HL-60 (cell line): ENCODE measurements at regions not wholly inside any gene's neighbourhood (a gene's known extent, or its start where the extent isn't known, plus 50 kb on each side); places are given as distances from the start of the nearest gene placed in this dataset.

Experiments
- DNase-seq, 2 experiments: peaks; one replicate each; pipeline ENCODE4 v3.0.0-alpha.2; 2010 to 2020; ENCODE audit warnings: low read depth in 1 of 2, low spot score in 1 of 2
- H3K27ac ChIP-seq: fragments of 250-450 bp; sonication (Bioruptor Pico); replicated peaks from 2 replicates; pipeline ENCODE4 v1.5.1; 2020; ENCODE audit warnings: mild to moderate bottlenecking, moderate library complexity
- H3K27me3 ChIP-seq: fragments of 250-450 bp; sonication (Bioruptor Pico); 2 replicates; pipeline ENCODE4 v1.5.1; 2021; ENCODE audit warnings: mild to moderate bottlenecking, moderate library complexity; ENCODE audit not compliant: insufficient read depth, poor library complexity, severe bottlenecking
- H3K4me3 ChIP-seq: replicated peaks from 2 replicates; pipeline ENCODE4 v1.5.1; 2011; ENCODE audit warnings: mild to moderate bottlenecking, control low read depth, low read length; ENCODE audit not compliant: insufficient read depth
- GABPA ChIP-seq: IDR thresholded peaks from 2 replicates; pipeline ENCODE4 v1.6.1; 2012; ENCODE audit warnings: low read depth
- POLR2AphosphoS5 ChIP-seq: IDR thresholded peaks from 2 replicates; pipeline ENCODE4 v1.6.1; 2012; ENCODE audit warnings: low read depth
- SPI1 ChIP-seq: IDR thresholded peaks from 2 replicates; pipeline ENCODE4 v1.6.1; 2012; ENCODE audit warnings: low read depth, mild to moderate bottlenecking, borderline replicate concordance
- TF ChIP-seq, protein P1 (sequence below): IDR thresholded peaks from one replicate; pipeline ENCODE4 v1.5.1; 2011; ENCODE audit warnings: low read length, control low read depth, inconsistent platforms; ENCODE audit not compliant: insufficient read depth
- TF ChIP-seq, protein P2 (sequence below): IDR thresholded peaks from 2 replicates; pipeline ENCODE4 v1.6.1; 2012; ENCODE audit warnings: low read depth; ENCODE audit not compliant: insufficient replicate concordance

DNA sequence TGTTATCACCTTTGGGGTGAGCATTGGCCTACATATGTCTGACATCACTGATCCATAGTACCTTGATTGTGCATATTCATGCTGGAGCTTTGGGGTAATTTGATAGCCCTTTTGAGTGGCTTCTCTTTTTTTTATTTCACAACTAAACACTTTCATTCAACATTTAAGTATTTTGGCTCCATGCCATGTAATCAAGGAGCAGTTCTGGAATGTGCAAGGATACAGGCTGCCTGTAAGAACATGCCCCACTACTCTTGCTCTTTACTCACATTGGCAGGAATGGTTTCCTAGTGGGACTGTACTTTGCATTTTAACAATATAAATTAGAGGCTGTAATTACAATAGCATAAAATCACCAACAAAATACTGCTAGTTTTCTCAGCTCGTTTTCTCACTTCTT lies 300.7 kb upstream of the SPAG17 start:
- TF ChIP-seq GABPA (no peak), POLR2AphosphoS5 (no peak), SPI1 (no peak)
- TF ChIP-seq, protein P1, sequence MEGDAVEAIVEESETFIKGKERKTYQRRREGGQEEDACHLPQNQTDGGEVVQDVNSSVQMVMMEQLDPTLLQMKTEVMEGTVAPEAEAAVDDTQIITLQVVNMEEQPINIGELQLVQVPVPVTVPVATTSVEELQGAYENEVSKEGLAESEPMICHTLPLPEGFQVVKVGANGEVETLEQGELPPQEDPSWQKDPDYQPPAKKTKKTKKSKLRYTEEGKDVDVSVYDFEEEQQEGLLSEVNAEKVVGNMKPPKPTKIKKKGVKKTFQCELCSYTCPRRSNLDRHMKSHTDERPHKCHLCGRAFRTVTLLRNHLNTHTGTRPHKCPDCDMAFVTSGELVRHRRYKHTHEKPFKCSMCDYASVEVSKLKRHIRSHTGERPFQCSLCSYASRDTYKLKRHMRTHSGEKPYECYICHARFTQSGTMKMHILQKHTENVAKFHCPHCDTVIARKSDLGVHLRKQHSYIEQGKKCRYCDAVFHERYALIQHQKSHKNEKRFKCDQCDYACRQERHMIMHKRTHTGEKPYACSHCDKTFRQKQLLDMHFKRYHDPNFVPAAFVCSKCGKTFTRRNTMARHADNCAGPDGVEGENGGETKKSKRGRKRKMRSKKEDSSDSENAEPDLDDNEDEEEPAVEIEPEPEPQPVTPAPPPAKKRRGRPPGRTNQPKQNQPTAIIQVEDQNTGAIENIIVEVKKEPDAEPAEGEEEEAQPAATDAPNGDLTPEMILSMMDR: no peak
- TF ChIP-seq, protein P2, sequence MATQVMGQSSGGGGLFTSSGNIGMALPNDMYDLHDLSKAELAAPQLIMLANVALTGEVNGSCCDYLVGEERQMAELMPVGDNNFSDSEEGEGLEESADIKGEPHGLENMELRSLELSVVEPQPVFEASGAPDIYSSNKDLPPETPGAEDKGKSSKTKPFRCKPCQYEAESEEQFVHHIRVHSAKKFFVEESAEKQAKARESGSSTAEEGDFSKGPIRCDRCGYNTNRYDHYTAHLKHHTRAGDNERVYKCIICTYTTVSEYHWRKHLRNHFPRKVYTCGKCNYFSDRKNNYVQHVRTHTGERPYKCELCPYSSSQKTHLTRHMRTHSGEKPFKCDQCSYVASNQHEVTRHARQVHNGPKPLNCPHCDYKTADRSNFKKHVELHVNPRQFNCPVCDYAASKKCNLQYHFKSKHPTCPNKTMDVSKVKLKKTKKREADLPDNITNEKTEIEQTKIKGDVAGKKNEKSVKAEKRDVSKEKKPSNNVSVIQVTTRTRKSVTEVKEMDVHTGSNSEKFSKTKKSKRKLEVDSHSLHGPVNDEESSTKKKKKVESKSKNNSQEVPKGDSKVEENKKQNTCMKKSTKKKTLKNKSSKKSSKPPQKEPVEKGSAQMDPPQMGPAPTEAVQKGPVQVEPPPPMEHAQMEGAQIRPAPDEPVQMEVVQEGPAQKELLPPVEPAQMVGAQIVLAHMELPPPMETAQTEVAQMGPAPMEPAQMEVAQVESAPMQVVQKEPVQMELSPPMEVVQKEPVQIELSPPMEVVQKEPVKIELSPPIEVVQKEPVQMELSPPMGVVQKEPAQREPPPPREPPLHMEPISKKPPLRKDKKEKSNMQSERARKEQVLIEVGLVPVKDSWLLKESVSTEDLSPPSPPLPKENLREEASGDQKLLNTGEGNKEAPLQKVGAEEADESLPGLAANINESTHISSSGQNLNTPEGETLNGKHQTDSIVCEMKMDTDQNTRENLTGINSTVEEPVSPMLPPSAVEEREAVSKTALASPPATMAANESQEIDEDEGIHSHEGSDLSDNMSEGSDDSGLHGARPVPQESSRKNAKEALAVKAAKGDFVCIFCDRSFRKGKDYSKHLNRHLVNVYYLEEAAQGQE: no peak
- H3K27me3 ChIP-seq: no peaks in the 10 kb centered on the region
- no peak for DNase-seq
- H3K4me3 ChIP-seq: no peak overlapping the region
- H3K27ac ChIP-seq: no peak overlapping the region

DNA sequence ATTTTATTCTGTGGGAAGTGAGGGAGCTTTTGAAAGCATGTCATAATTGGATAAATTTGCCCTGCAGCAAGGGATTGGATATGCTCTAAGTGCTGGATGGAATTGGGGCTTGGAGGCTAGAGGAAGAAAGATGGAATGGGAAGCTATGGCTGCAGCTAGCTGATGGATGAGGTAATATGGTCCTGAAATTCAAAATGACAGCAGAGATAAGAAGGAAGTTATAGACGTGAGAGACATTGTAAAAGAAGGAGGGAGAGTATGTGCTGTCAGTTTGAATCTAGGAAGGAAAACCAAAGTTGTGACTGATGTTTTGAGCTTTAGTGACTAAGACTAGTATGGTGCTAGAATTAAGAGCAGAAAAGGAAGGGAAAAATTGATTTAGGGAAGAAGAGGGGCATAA lies 299.9 kb upstream of the SPAG17 start:
- Histone ChIP-seq H3K27me3 (no peaks in the 10 kb centered on the region), H3K27ac (no peak overlapping the region), H3K4me3 (no peak overlapping the region)
- TF ChIP-seq SPI1: no peak
- TF ChIP-seq, protein P2: no peak
- TF ChIP-seq GABPA: no peak
- TF ChIP-seq, protein P1: no peak
- no peak for TF ChIP-seq POLR2AphosphoS5
- no peak for DNase-seq

DNA sequence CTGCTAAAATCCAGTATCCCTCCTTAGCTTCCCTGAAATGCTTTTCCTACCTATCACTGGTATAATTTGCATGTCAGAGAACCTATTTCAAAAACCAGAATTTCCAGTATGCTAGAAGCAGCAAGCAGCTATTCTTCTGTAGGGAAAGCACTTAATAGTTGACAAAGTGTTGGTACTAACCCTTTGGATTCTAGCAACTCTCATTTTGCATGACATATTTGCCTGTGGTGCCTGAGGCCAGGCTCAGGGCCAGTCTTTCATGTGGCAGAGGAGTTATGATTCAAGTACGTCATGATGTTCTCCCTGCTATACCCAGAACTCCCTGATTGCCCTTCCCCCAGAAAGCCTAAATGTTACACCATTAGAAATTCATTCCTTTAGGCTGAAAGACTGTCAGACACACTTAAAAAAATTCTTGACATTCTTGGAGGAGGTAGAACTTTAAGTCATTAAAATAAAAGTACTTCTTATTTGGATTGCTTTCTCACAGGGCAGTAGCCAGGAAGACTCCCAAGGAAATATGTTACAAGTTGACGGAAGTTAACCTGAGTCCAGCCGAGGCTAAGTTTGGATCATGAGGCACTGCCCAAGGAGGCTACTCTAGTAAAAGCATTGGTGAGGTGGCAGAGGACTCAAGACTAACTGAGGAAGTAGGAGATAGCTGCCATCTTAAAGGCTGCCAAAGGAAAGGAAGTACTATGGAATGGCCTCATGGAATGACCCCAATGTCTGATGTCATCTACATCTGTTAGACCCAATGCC lies 298.4 kb upstream of the SPAG17 start:
- Histone ChIP-seq H3K4me3 (no peak overlapping the region), H3K27me3 (no peaks in the 10 kb centered on the region), H3K27ac (no peak overlapping the region)
- no peak for DNase-seq
- TF ChIP-seq, protein P1: no peak
- TF ChIP-seq SPI1 (no peak), GABPA (no peak), POLR2AphosphoS5 (no peak)
- TF ChIP-seq, protein P2: no peak
